ENCODE measurements at regions not wholly inside any gene's neighbourhood (a gene's known extent, or its start where the extent isn't known, plus 50 kb on each side); places are given as distances from the start of the nearest gene placed in this dataset.

DNA sequence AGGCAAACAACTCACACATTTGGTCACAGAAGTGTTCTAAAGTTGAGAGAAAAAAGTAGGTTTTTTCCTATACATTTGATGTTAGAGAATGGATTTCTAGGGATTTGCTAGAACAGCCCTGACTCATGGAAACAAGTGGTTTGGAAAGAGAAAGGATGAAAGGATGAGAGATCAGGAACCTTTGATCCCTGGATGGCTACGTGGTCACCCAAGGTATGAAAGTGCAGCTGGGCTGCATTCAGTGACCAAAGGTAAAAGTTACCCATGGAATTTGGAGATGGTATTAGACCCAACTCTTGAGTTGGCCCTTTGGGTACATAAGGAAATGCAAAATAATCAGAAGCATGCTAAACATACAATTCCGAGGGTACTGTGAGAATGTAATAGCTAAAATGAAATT lies 61.3 kb upstream of the SPIN1 start:
- CTCF ChIA-PET: no interaction called here
- no peaks in the 10 kb centered on the region for H3K36me3 ChIP-seq (ENCODE audit: insufficient read depth, low read length, poor library complexity, severe bottlenecking)
- H3K27me3 ChIP-seq (replicated peaks; ENCODE audit: insufficient read depth, low read depth, low read length, poor library complexity): no peaks in the 10 kb centered on the region
- H3K27ac ChIP-seq (ENCODE audit: low read depth, low read length, poor library complexity, severe bottlenecking): no peak overlapping the region
- DNase-seq (ENCODE audit: low spot score): no peak
- H3K9me3 ChIP-seq (ENCODE audit: low read depth, low read length, poor library complexity, severe bottlenecking): no peaks in the 10 kb centered on the region
- BruUV-seq (replicated peaks): no TSS peak
- no peak overlapping the region for H3K4me3 ChIP-seq (ENCODE audit: low read depth, low read length, poor library complexity, severe bottlenecking)
- intact Hi-C loops (cut with micrococcal nuclease; ENCODE audit: unreplicated experiment): no loop called here
- TF ChIP-seq, protein P1, sequence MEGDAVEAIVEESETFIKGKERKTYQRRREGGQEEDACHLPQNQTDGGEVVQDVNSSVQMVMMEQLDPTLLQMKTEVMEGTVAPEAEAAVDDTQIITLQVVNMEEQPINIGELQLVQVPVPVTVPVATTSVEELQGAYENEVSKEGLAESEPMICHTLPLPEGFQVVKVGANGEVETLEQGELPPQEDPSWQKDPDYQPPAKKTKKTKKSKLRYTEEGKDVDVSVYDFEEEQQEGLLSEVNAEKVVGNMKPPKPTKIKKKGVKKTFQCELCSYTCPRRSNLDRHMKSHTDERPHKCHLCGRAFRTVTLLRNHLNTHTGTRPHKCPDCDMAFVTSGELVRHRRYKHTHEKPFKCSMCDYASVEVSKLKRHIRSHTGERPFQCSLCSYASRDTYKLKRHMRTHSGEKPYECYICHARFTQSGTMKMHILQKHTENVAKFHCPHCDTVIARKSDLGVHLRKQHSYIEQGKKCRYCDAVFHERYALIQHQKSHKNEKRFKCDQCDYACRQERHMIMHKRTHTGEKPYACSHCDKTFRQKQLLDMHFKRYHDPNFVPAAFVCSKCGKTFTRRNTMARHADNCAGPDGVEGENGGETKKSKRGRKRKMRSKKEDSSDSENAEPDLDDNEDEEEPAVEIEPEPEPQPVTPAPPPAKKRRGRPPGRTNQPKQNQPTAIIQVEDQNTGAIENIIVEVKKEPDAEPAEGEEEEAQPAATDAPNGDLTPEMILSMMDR (conservative IDR thresholded peaks at IDR 0.05; ENCODE audit: low read depth, low read length): no peak
- no peak for TF ChIP-seq EZH2 (IDR thresholded peaks at IDR 0.05; ENCODE audit: borderline replicate concordance, low read depth, low read length, poor library complexity, severe bottlenecking)
- H3K4me1 ChIP-seq (ENCODE audit: insufficient read depth, low read length, poor library complexity, severe bottlenecking): no peaks in the 10 kb centered on the region
- POLR2A ChIA-PET (ENCODE audit: low non-redundant PET): no interaction called here

DNA sequence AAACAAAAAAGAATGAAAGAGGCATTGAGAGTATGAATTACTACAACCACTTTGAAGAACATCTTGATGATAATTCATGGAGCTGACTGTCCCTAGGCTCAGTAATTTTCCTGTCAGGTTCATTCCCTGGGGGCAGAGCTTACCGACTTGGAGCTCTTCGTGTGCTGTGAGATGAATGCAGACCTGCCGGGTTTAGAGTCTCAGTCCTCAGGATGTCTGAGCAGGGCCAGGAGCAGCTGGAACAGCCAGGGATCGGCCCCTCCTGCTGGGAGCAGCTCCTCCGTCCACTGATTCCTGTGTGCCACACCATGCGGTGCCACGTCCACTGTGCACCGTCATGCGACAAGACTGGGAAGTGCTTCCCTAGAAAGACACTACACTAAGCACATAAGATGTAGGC lies 62.2 kb upstream of the SPIN1 start:
- CTCF ChIA-PET: no interaction called here

DNA sequence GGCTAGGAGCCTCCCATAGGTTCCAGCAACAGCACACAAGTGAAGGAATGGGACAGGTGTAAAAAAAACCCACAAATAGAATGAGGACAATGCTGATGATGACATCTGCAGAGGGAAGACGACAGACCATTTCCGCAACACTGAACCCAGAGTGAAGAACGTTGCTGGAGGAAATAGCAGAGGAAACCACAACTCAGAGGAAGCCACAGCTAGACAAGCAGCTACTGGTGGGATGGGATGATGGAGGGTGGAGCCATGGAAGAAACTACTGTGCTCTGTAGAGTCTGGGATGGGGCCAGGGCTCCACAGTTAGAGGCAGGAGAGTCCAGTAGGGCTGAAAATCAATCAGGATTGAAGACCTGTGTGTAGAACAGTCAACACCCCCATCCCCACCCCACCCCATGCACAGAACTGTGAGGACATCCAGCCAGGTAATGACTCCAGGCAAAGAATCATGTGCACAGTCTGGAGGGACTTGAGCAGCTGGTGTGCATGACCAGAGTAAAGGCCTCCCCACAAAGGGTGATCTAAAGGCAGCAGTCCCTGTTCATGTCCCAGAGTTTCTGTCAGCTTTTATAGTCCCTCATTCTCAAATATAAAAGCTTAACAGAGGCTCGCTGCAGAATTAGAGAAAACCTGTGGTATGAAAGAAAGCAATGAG lies 65.2 kb upstream of the SPIN1 start:
- CTCF ChIA-PET: interaction anchor here (0.5 kb wide), 1 partner anchor 140 kb away, joined by 3 read pairs; no protein-coding TSS in a partner anchor

More for the DNA sequence above, 62.2 kb upstream of the SPIN1 start:
- no peaks in the 10 kb centered on the region for H3K36me3 ChIP-seq (ENCODE audit: insufficient read depth, low read length, poor library complexity, severe bottlenecking)
- H3K4me3 ChIP-seq (ENCODE audit: low read depth, low read length, poor library complexity, severe bottlenecking): no peak overlapping the region
- POLR2A ChIA-PET (ENCODE audit: low non-redundant PET): interaction anchor here (0.5 to 0.6 kb wide), 2 partner anchors 16 to 105 kb away, joined by 3 read pairs; no protein-coding TSS in a partner anchor
- intact Hi-C loops (cut with micrococcal nuclease; ENCODE audit: unreplicated experiment): no loop called here
- DNase-seq (ENCODE audit: low spot score): no peak
- no peak for TF ChIP-seq EZH2 (IDR thresholded peaks at IDR 0.05; ENCODE audit: borderline replicate concordance, low read depth, low read length, poor library complexity, severe bottlenecking)
- TF ChIP-seq, protein P1 (conservative IDR thresholded peaks at IDR 0.05; ENCODE audit: low read depth, low read length): no peak
- no peak overlapping the region for H3K27ac ChIP-seq (ENCODE audit: low read depth, low read length, poor library complexity, severe bottlenecking)
- no peaks in the 10 kb centered on the region for H3K4me1 ChIP-seq (ENCODE audit: insufficient read depth, low read length, poor library complexity, severe bottlenecking)
- BruUV-seq (replicated peaks): no TSS peak
- H3K27me3 ChIP-seq (replicated peaks; ENCODE audit: insufficient read depth, low read depth, low read length, poor library complexity): no peaks in the 10 kb centered on the region
- no peaks in the 10 kb centered on the region for H3K9me3 ChIP-seq (ENCODE audit: low read depth, low read length, poor library complexity, severe bottlenecking)

More for the DNA sequence above, 65.2 kb upstream of the SPIN1 start:
- DNase-seq (ENCODE audit: low spot score): no peak
- H3K27ac ChIP-seq (ENCODE audit: low read depth, low read length, poor library complexity, severe bottlenecking): no peak overlapping the region
- H3K4me1 ChIP-seq (ENCODE audit: insufficient read depth, low read length, poor library complexity, severe bottlenecking): no peaks in the 10 kb centered on the region
- H3K27me3 ChIP-seq (replicated peaks; ENCODE audit: insufficient read depth, low read depth, low read length, poor library complexity): no peaks in the 10 kb centered on the region
- no peaks in the 10 kb centered on the region for H3K9me3 ChIP-seq (ENCODE audit: low read depth, low read length, poor library complexity, severe bottlenecking)
- H3K36me3 ChIP-seq (ENCODE audit: insufficient read depth, low read length, poor library complexity, severe bottlenecking): no peaks in the 10 kb centered on the region
- no peak overlapping the region for H3K4me3 ChIP-seq (ENCODE audit: low read depth, low read length, poor library complexity, severe bottlenecking)
- POLR2A ChIA-PET (ENCODE audit: low non-redundant PET): no interaction called here
- intact Hi-C loops (cut with micrococcal nuclease; ENCODE audit: unreplicated experiment): no loop called here
- no TSS peak for BruUV-seq (replicated peaks)
- TF ChIP-seq, protein P1 (conservative IDR thresholded peaks at IDR 0.05; ENCODE audit: low read depth, low read length): no peak
- no peak for TF ChIP-seq EZH2 (IDR thresholded peaks at IDR 0.05; ENCODE audit: borderline replicate concordance, low read depth, low read length, poor library complexity, severe bottlenecking)
